Colonic mucosa (tissue), 4 donors: ENCODE measurements at regions not wholly inside any gene's neighbourhood (a gene's known extent, or its start where the extent isn't known, plus 50 kb on each side); places are given as distances from the start of the nearest gene placed in this dataset.

ENCODE experiments used
- DNase-seq: peaks from one replicate; pipeline ENCODE4 v3.0.0-alpha.2; 2020
- H3K27ac ChIP-seq: fragments of 200-600 bp; one replicate; pipeline ENCODE4 v1.8.0; 2021
- H3K27me3 ChIP-seq: fragments of 200-600 bp; one replicate; pipeline ENCODE4 v1.8.0; 2021
- H3K36me3 ChIP-seq: fragments of 200-600 bp; one replicate; pipeline ENCODE4 v1.8.0; 2021
- H3K4me1 ChIP-seq: fragments of 200-600 bp; one replicate; pipeline ENCODE4 v1.8.0; 2021; ENCODE audit warnings: mild to moderate bottlenecking
- H3K4me3 ChIP-seq: fragments of 200-600 bp; one replicate; pipeline ENCODE4 v1.8.0; 2021
- H3K9ac ChIP-seq, 2 donors: one replicate each; pipeline ENCODE4 v1.7.0; 2013; ENCODE audit warnings: control low read depth in 2 of 2, low read depth in 2 of 2, low read length in 2 of 2
- H3K9me3 ChIP-seq: fragments of 200-600 bp; one replicate; pipeline ENCODE4 v1.8.0; 2021
- CTCF ChIP-seq: fragments of 200-600 bp; IDR thresholded peaks from one replicate; pipeline ENCODE4 v1.8.0; 2022; ENCODE audit warnings: antibody characterized with exemption, mild to moderate bottlenecking
- intact Hi-C: fragments of 100-400 bp; cut with DNase I; formaldehyde crosslinking; loops from one replicate; pipeline ENCODE4 v1.14.1; 2022
- donor health status: healthy.
- donor health status: DM: no; HTN: no; CAD: no.
- donor health status: DM: no; HTN: no; CAD: no.

GRCh38 chr5:110017854-110018253 lies 328.1 kb downstream of the MAN2A1 start:
- Histone ChIP-seq H3K9ac (no peak overlapping the region), H3K27me3 (no peaks in the 10 kb centered on the region), H3K4me1 (no peaks in the 10 kb centered on the region), H3K36me3 (no peaks in the 10 kb centered on the region), H3K27ac (no peak overlapping the region), H3K9me3 (no peaks in the 10 kb centered on the region), H3K4me3 (no peak overlapping the region)
- TF ChIP-seq CTCF = no peak
- DNase-seq = no peak
- intact Hi-C loops = no loop called here

- Histone ChIP-seq H3K27me3 (no peaks in the 10 kb centered on the region), H3K9me3 (no peaks in the 10 kb centered on the region), H3K4me3 (no peak overlapping the region), H3K36me3 (no peaks in the 10 kb centered on the region), H3K27ac (no peak overlapping the region), H3K4me1 (no peaks in the 10 kb centered on the region), H3K9ac (no peak overlapping the region)
- intact Hi-C loops = no loop called here
- no peak for TF ChIP-seq CTCF
- no peak for DNase-seq
Observed at GRCh38 chr5:110018509-110018908, 328.8 kb downstream of the MAN2A1 start.

GRCh38 chr5:110019119-110019518 lies 329.4 kb downstream of the MAN2A1 start:
- no peak for DNase-seq

GRCh38 chr5:110019780-110020179 lies 330.1 kb downstream of the MAN2A1 start:
- Histone ChIP-seq H3K27me3 (no peaks in the 10 kb centered on the region), H3K4me1 (no peaks in the 10 kb centered on the region), H3K36me3 (no peaks in the 10 kb centered on the region), H3K9ac (no peak overlapping the region), H3K27ac (no peak overlapping the region), H3K9me3 (no peaks in the 10 kb centered on the region), H3K4me3 (no peak overlapping the region)
- DNase-seq = no peak
- intact Hi-C loops = no loop called here
- TF ChIP-seq CTCF = no peak

More at GRCh38 chr5:110019119-110019518, 329.4 kb downstream of the MAN2A1 start:
- H3K9ac ChIP-seq = no peak overlapping the region
- no peaks in the 10 kb centered on the region for H3K27me3 ChIP-seq
- no peak overlapping the region for H3K4me3 ChIP-seq
- no peaks in the 10 kb centered on the region for H3K9me3 ChIP-seq
- H3K27ac ChIP-seq = no peak overlapping the region
- TF ChIP-seq CTCF = no peak
- intact Hi-C loops = no loop called here
- H3K4me1 ChIP-seq = no peaks in the 10 kb centered on the region
- H3K36me3 ChIP-seq = no peaks in the 10 kb centered on the region

GRCh38 chr5:110021251-110021650 lies 331.5 kb downstream of the MAN2A1 start:
- no peak for DNase-seq
- intact Hi-C loops = no loop called here
- Histone ChIP-seq H3K4me3 (no peak overlapping the region), H3K9me3 (no peaks in the 10 kb centered on the region), H3K36me3 (no peaks in the 10 kb centered on the region), H3K9ac (no peak overlapping the region), H3K27me3 (no peaks in the 10 kb centered on the region), H3K27ac (no peak overlapping the region), H3K4me1 (no peaks in the 10 kb centered on the region)
- no peak for TF ChIP-seq CTCF

- intact Hi-C loops = no loop called here
- H3K9me3 ChIP-seq = no peaks in the 10 kb centered on the region
- no peaks in the 10 kb centered on the region for H3K4me1 ChIP-seq
- no peaks in the 10 kb centered on the region for H3K36me3 ChIP-seq
- no peak overlapping the region for H3K4me3 ChIP-seq
- no peak for TF ChIP-seq CTCF
- H3K27ac ChIP-seq = no peak overlapping the region
- DNase-seq = no peak
- H3K27me3 ChIP-seq = no peaks in the 10 kb centered on the region
- no peak overlapping the region for H3K9ac ChIP-seq
Observed at GRCh38 chr5:110025160-110025559, 335.4 kb downstream of the MAN2A1 start.
